BE2C (cell line): ENCODE measurements at regions not wholly inside any gene's neighbourhood (a gene's known extent, or its start where the extent isn't known, plus 50 kb on each side); places are given as distances from the start of the nearest gene placed in this dataset.

ENCODE experiments used
- DNase-seq: peaks from one replicate; pipeline ENCODE4 v3.0.0-alpha.2; 2020
- H3K27me3 ChIP-seq: fragments of 250-450 bp; sonication (Bioruptor Pico); 2 replicates; pipeline ENCODE4 v1.5.1; 2020; ENCODE audit warnings: mild to moderate bottlenecking
- H3K36me3 ChIP-seq: fragments of 250-450 bp; sonication (Bioruptor Pico); 2 replicates; pipeline ENCODE4 v1.5.1; 2020; ENCODE audit warnings: mild to moderate bottlenecking
- H3K4me1 ChIP-seq: fragments of 250-450 bp; sonication (Bioruptor Pico); 2 replicates; pipeline ENCODE4 v1.5.1; 2020
- H3K4me3 ChIP-seq: 2 replicates; pipeline ENCODE4 v1.5.1; 2011; ENCODE audit warnings: low read depth, low read length
- H3K9me3 ChIP-seq: fragments of 250-450 bp; sonication (Bioruptor Pico); 2 replicates; pipeline ENCODE4 v1.5.1; 2020
- CTCF ChIP-seq: IDR thresholded peaks from 2 replicates; pipeline ENCODE4 v1.5.1; 2012; ENCODE audit warnings: mild to moderate bottlenecking, low read depth, low read length

- no peaks in the 10 kb centered on the region for H3K36me3 ChIP-seq
- TF ChIP-seq CTCF: no peak
- no peaks in the 10 kb centered on the region for H3K9me3 ChIP-seq
- no peaks in the 10 kb centered on the region for H3K4me1 ChIP-seq
- H3K4me3 ChIP-seq: no peak overlapping the region
- H3K27me3 ChIP-seq: no peaks in the 10 kb centered on the region
- DNase-seq: no peak
These were observed 220.5 kb downstream of the PMAIP1 start for GRCh38 chr18:60120231-60120750.

GRCh38 chr18:60117321-60117720 lies 217.5 kb downstream of the PMAIP1 start:
- H3K36me3 ChIP-seq: no peaks in the 10 kb centered on the region
- no peak for TF ChIP-seq CTCF
- H3K4me3 ChIP-seq: no peak overlapping the region
- H3K27me3 ChIP-seq: no peaks in the 10 kb centered on the region
- H3K4me1 ChIP-seq: no peaks in the 10 kb centered on the region
- H3K9me3 ChIP-seq: no peaks in the 10 kb centered on the region
- DNase-seq: no peak

GRCh38 chr18:60113396-60113795 lies 213.6 kb downstream of the PMAIP1 start:
- H3K27me3 ChIP-seq: no peaks in the 10 kb centered on the region
- DNase-seq: no peak
- no peaks in the 10 kb centered on the region for H3K9me3 ChIP-seq
- no peak for TF ChIP-seq CTCF
- H3K4me3 ChIP-seq: no peak overlapping the region
- H3K4me1 ChIP-seq: no peaks in the 10 kb centered on the region
- no peaks in the 10 kb centered on the region for H3K36me3 ChIP-seq

GRCh38 chr18:60112369-60112768 lies 212.6 kb downstream of the PMAIP1 start:
- H3K4me3 ChIP-seq: no peak overlapping the region
- no peak for TF ChIP-seq CTCF
- H3K36me3 ChIP-seq: no peaks in the 10 kb centered on the region
- no peaks in the 10 kb centered on the region for H3K9me3 ChIP-seq
- no peak for DNase-seq
- no peaks in the 10 kb centered on the region for H3K27me3 ChIP-seq
- no peaks in the 10 kb centered on the region for H3K4me1 ChIP-seq

- no peak overlapping the region for H3K4me3 ChIP-seq
- H3K27me3 ChIP-seq: no peaks in the 10 kb centered on the region
- TF ChIP-seq CTCF: no peak
- no peaks in the 10 kb centered on the region for H3K9me3 ChIP-seq
- no peaks in the 10 kb centered on the region for H3K4me1 ChIP-seq
- DNase-seq: no peak
- no peaks in the 10 kb centered on the region for H3K36me3 ChIP-seq
These were observed 211.7 kb downstream of the PMAIP1 start for GRCh38 chr18:60111525-60111924.

- no peak for DNase-seq
- Histone ChIP-seq H3K27me3 (no peaks in the 10 kb centered on the region), H3K9me3 (no peaks in the 10 kb centered on the region), H3K4me1 (no peaks in the 10 kb centered on the region), H3K4me3 (no peak overlapping the region), H3K36me3 (no peaks in the 10 kb centered on the region)
- no peak for TF ChIP-seq CTCF
These were observed 211.0 kb downstream of the PMAIP1 start for GRCh38 chr18:60110836-60111235.
